ENCODE measurements at regions not wholly inside any gene's neighbourhood (a gene's known extent, or its start where the extent isn't known, plus 50 kb on each side); places are given as distances from the start of the nearest gene placed in this dataset.

DNA sequence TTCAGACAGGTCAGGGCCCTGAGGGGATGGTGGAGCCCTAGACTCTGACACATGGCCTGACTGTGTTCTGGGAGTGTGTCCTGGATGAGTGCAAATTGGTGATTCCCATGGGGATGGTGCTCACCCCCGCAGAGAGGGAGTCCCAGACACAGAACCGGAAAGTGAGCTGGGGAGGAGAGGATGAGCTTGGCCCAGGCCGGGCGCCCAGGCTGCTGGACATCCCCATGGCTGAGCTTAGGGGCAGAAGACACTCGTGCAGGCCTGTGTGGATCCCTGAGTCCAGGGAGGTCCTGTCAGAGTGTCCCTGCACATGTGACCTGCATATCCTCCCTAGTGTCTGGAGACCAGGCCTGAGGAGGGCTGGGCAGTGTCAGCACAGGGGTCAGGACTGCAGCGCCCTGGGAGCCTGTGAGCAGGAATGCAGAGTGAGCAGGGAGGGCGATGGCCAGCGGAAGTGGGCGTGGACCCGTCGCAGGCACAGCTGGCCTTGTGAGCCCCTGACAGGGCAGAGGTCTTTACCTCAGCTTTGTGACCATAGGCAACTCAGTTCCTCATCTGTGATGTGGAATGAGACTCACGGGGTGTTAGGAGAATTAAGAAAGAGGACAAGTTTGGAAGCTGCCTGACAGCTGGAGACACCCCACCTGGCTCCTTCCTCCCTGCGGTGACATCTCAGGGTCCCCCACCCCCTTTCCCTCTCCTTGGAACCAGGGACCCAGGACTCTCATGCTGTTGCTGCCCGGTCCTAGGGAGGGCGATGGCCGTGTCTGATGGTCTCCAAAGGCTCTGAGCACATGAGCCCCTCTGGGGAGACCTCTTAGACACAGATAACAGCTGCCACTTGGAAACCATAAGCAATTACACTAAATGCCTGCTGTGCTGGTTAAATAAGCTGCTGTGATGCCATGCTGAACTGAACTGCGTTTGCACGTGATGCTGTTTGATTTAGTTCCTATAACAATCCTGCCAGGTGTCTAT is 62.6 kb upstream of the HS6ST1 start:
- DNase-seq = peak; percentile 21

DNA sequence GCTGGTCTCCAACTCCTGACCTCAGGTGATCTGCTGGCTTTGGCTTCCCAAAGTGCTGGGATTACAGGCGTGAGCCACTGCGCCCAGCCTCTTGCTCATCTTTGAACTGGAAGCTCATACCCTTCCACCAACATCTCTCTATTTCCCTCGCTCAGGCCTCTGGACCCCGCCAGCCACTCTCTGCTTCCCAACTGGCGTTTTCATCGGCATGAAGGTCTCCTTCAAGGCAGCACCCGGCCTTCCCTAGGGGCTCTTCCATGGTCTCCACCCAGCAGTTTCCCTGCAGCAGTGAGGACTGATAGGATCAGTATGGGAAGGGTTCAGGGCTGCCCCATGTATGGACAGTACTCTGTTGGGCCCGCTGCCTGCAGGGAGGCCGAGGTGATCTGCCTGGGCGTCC is 65.8 kb upstream of the HS6ST1 start:
- no peak for DNase-seq

DNA sequence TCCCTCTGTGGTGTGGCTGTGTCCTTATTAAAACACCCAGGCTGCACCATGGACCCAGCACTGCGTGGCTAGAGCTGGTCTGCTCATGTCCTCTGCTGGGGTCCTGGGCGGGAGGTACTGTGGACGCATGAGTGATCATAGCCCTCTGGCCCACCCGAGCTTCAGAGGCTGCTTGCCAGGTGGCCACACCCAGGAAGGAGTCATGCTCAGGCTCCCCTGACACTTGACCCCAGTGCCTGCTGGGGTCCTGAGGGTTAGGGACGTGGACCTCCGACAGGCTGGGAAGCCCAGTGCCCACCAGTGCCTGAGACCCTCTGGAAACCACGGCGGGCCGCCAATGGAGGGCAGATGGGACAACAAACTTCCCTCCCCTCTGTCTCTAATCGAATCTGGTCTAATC is 66.3 kb upstream of the HS6ST1 start:
- no peak for DNase-seq

DNA sequence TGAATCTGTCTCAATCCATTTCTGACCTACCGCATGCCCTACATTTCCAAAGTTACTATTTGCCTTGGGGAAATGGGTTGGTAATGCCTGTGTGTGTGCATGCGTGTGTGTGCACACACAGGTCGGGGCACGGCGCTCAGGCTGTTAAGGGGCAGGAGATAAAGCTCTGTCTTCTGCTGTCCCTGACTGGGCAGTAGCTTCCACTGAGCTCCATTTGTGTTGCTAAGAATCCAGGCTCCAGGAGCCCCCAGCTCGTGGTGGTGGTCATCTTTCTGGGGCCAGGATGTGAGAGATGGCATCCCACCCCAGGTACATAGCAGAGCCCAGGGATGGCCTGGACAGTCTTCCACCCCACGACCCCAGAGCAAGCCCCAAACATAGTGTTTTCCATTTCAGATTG is 66.7 kb upstream of the HS6ST1 start:
- no peak for DNase-seq

DNA sequence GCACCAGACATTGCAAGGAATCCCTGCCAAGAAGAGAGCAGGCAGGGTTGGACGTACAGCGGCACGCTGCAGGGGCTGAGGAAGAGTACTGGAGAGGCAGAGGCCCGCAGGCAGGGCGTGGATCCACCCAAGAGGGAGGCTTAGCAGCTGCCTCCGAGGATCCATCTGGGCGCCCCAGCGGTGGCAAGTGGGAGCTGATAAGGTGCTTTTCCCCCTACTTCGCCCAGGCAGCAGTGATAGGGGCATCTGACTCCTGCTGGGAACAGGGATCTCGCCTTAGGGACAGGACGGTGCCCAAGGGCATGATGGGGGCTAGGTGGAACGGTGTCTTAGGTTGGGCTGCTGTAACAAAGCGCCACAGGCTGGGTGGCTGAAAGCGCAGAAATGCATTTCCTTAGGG is 67.4 kb upstream of the HS6ST1 start:
- no peak for DNase-seq

DNA sequence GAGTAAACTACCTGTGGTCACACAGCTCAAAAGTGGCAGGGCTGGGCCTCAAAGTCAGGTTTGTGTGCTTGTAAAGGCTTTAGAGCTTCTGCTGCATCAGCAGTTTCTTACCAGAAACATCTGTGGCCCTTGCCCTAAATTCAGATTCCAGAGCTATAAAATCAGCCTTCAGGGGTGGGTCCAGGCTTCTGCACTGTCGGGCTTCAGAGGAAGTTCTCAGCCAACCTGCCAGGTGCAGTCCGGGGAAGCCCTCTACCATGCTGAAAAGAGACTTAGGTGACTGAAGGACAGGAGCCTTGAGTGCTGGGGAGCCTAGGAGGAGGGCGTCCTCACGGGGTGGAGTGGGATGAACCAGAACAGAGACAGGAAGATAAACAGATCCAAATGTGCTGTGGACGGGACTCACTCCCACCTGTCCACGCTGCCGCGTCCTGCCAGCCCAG is 69.9 kb upstream of the HS6ST1 start:
- no peak for DNase-seq

DNA sequence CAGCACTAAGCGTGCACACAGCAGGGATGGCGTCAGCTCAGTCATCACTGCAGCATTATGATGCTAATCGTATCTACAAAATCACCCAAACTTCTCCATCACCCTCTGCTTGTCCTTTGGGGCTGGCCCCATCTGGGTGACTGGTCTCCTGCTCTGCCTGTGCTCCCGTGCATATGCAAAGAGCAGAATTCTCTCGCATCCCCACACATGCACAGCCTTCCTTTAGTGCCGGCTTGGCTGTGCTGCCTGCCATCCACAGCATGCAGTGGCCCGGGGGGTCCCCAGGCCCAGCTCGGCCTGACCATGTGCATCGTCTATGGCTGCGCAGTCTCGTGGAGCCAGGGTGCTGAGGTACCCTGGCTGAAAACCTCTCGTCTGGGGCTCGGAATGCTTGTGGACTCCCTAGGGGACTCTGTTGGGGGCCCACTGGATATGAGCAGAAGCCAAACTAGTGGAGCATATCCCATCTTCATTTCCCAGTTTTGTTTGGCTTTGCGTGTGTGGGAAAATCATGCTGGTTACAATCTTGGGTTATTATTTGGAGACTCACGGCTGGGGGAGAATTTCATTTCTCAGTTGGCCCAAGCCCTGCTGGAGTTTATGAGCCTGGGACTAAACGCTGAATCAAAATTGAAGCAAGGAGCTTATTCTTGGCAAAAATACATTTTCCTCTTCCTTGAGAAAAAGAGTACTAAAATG is 70.9 kb upstream of the HS6ST1 start:
- no peak for DNase-seq

DNA sequence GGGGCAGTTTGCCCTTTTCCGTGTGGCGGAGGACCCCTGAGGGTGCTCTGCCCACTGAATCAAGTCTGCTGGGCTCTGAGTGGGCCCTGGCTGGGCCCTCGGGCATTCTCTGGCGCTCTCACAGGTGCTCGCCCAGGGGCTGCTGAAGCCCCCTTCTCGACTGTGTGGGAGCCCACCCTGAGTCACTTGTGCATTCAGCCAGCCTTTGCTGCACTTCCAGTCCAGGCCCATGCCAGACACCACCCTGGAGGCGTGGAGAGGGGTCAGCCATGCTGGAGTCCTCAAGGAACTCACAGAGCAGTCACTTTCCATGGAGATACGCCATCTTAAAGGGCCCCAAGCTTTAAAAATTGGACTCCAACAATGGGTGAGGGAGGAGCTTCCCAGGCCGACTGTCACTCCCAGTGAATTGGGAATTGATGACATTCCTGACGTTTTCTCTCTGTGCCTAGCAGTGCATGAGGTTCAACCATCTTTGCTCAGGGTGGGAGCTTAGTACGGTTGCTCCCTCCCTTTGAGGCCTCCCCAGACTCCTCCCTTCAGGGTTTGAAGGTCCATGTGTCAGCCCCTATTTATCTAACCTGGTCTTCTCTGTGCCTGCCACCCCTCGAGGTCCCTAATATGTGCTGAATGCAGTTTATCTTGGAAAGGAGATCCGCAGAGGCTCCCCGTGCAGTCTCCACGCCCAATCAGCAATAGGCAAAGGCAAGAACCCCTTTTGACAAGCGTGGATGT is 71.8 kb upstream of the HS6ST1 start:
- no peak for DNase-seq

DNA sequence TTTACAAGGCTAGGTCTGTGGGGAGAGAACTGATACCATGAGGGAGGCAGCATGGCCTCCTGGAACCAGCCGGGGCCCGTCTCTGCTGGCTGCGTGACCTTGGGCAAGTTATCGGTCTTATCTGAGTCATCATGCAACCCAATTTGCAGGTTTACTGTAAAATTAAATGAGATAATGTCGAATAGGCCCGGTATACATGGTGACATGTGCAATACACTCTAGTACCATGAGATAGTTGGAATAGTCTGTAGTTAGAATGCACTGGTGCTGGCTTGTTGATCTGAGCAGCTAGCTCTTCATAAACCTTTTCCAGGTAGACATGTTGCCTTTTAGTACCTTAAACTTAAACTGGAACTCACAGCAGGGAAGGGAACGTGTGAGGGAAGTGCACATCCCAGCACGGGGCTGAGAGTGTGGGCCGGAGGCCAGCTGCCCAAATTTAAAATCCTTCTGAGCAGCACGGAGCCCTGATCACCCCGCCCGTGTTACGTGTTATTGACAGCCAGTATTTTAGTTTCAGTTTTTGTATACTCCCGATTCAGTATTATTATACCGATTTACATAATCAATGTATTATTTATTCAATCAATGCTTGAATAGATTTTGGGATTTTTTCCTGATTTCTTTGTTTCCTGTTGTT is 72.4 kb upstream of the HS6ST1 start:
- no peak for DNase-seq

DNA sequence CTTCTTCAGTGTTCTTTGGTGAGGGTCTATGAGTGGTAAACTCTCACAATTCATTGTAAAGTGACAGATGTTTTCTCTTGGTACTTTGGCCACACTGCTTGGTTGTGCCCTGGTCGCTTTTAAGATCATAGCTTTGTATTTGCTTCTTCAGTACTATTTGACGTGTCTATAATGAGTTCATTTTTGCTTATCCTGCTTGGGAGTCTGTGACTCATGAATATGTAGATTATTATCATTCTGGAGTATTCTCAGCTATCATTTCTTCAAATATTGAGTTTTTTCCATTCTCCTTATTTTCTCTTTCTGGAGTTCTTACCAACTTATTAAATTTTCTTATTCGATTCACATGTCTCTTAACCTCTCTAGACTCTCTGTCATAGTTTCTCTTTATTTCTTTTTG is 73.0 kb upstream of the HS6ST1 start:
- no peak for DNase-seq

DNA sequence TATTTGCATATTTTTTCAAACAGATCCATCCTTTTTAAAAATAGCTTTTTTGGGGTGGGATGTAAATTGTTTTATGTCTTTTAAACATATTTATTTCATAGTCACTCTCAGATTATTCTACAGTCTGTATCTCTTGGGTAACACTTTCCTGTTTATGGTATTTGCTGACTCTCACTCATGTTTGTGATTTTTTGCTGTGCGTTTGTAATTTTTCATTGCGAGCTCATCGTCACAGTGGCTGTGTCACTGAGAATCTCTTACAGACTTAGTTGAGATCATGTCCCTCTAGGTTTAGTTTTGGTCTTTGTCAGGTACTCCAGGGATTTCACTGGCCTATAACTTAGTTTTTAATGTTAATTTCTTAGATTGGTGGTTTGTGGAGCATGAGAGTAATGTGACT is 73.5 kb upstream of the HS6ST1 start:
- no peak for DNase-seq

DNA sequence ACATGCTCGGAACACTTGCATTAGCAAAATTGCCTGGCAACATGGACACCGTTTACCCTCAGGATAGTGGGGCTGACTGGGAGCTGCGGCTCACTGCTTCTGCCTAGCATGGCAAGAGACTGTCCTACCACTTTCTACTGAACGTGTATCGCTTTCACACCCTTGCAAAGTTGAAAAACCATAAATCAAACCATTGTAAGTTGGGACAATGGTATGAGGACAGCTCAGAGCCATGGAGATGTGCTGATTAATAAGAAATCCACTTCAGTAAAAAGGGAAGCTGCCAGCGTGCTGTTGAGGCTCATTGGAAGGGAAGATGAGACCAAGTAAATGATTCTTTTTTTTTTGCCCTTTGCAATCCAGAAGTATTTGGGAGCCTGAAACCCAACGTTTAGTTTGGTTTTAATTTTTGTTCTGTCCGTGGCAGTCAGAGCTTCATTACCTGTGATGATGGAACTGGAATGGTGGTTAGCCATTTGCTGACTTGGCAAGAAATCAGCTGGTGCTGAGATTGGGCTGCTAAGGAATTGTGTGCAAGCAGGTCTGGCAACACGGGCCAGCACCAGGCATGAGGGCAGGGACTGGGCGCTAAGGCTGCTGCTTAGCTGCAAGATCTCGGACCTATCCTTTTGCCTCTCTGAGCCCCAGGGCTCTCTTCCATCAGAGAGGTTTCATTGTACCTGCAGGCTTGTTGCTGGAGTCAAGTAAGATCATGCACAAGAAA is 75.5 kb upstream of the HS6ST1 start:
- DNase-seq = no peak

DNA sequence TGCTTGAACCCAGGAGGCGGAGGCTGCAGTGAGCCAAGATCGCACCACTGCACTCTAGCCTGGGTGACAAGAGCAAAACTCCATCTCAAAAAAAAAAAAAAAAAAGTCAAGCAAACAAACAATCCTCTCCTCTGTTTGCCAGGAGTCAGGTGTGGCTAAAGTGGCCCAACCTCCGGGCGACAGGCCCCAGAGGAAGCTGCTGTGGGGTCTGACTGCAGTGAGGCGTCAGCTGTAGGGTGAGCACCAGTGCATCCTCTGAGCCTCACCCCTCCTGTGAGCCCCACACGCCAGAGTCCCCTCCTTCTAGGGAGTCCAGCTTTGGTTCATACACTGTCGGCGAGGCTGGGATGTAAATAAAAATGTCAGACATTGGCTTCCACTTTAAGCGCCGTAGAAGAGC is 76.5 kb upstream of the HS6ST1 start:
- DNase-seq = no peak

DNA sequence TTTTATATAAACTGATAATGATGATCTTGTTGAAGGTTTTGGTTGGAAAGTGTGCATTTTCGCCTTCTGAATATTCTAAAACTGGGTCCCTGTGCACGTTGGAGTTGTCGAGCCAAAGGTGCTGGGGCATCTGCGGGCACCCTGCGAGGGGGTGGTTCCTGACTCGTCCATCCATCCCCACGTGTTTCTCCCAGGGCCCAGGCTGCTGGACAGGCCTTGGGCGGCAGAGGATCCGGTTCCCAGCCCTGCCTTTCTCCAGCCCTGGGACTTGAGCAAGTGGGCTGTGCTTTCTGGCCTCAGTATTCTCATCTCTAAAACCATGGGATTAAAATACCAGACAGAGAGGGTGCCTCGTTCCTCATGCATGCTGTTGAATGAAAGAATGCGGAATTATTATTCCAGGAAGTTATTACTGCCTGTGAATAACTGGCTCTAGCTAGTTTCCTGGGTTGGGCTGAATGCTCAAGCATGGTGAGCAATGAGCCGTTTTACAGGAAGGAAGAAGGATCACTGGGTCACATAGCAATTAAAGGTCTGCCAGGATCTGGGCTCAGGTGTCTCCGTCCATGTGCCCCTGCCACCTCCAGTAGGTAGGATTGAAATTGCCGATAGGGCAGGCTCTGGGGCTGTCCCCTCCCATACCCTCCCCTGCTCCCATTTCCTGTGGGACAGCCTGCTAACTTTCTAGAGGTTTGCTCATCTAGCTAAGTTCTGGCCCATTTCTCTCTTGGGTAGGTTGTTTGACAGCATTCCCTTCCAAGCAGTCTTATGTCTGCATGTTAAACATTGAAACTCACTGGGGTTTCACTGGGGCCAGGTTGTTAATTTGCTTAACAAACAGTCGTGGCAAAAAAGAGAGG is 77.2 kb upstream of the HS6ST1 start:
- DNase-seq = no peak

DNA sequence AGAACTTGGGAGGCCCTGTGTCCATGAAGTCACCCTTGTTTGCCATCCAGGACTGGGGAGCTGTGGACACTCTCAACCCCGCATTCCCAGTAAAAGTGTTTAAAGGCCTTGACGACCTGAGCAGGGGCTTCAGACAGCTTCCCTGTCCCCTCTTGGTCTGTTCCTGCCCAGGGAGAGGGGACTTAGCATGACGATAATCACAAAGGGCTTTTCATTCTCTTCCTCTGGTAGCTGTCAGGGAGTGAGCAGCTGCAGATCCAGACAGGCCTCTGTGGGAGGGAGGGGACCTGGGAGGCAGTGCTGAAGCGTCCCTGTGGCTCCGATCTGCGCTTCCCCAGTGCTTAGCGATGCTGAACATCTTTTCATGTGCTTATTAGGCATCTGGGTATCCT is 77.8 kb upstream of the HS6ST1 start:
- DNase-seq = no peak

DNA sequence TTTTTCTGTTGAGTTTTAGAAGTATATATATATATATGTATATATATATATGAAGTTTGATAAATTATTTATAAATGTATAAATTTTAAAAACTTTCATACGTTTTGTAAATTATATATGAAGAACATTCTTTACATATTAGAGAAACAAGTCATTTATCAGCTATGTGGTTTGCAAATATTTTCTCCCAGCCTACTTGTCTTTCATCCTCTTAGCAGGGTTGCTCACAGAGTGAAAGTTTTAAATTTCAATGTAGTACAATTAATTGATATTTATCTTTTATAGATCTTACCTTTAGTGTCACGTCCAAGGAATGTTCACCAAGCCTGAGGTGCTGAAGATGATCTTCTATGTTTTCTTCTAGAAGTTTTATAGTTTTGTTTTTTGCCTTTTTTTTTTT is 78.3 kb upstream of the HS6ST1 start:
- DNase-seq = no peak

DNA sequence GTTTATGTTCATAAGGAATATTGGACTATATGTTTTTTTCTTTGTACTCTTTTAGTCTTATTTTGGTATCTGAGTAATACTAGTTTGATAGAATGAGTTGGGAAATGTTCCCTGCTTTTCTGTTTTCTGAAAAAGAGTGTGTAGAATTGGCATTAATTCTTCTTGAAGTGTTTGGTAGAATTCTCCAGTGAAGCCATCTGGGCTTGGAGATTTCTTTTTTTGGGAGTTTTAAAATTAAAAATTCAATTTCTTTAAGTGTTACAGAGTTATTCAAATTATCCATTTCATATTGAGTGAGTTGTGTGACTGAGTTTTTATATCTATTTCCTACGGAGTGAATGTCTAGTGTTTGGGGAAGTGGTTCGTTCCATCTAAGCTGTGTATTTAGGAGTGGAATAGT is 80.6 kb upstream of the HS6ST1 start:
- DNase-seq = no peak

DNA sequence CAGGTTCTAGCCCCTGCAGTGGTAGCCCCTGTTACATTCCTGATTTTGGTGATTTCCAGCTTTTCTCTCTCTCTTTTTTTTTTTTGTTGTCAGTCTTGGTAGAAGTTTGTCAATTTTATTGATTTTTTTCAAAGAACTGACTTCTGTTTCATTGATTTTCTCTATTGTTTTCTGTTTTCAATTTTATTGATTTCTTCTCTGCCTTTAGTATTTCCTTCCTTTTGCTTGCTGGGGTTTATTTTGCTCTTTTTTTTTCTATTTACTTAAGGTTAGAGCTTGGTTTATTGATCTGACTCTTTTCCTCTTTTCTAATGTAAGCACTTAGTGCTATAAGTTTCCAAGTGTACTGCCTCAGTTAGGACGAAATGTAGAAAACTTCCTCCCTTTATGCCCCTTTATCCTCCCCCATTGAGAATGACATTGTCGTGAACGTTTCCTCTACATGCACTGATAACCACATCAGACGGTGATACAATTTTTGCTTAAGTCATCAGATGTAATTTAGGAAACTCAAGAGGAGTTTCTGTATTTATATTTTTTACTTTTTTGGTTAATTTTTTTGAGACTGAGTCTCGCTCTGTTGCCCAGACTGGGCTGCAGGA is 81.1 kb upstream of the HS6ST1 start:
- DNase-seq = no peak

DNA sequence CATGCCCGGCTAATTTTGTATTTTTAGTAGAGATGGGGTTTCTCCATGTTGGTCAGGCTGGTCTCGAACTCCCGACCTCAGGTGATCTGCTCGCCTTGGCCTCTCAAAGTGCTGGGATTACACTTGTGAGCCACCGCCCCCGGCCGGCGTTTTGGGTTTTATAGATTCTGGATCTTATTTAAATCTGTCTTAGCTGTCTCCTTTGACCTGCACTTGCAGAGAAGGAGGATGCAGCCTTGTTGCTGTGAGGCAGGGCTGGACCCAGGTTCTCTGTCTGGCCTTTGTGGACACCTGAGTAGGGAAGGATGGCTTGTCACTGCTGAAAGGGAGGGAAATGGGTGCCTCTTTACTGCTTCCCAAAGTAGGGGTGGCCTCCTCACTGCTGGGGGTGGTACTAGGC is 83.0 kb upstream of the HS6ST1 start:
- no peak for DNase-seq

DNA sequence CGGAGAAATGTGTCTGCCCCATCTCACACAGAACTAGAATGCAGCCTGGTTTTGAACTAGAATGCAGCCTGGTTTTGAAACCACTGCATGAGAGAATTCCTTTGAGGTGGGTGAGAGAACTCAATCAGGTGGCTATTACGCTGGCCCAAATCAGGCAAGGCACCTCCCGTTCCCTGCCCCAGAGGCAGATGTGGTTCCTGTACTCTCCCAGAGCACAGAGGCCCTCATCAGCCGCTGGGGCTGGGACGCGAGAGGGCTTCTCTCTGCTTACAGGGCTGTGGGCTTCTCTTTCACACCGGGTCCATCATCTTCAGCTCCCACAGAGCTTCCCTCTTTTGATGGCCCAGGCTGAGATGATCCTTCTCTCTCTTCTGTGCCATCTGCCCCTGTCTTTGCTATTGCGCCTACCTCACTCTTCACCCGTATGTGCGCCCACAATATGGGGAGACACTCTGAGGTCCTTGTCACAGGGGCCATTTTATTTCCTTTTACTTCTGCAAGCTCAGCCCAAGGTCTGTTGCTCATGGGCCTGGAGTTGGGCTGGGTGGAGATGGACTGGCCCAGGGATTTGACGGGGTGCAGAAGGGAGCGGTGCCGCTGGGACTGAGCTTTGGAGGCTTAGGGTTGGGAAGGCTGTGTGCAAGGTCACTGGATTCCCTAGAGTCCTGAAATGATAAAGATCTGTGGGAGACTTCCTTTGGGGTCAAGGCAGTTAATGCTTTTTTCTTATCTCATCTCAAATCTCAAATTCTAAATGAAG is 84.4 kb upstream of the HS6ST1 start:
- no peak for DNase-seq

Data from NCI-H1417 treated with DMSO at 0.1 percent for 48 hours (cell line).